Neural cell (in vitro differentiated cells): ENCODE measurements at regions not wholly inside any gene's neighbourhood (a gene's known extent, or its start where the extent isn't known, plus 50 kb on each side); places are given as distances from the start of the nearest gene placed in this dataset.

Source experiments
- H2AFZ ChIP-seq: fragments of 200-600, 300-800 bp; sonication (generic), shearing (Covaris generic); 2 replicates; pipeline ENCODE4 v1.6.0; 2014; ENCODE audit warnings: low read depth, mild to moderate bottlenecking, antibody characterized with exemption, low read length, moderate library complexity
- H3F3A ChIP-seq: fragments of 200-600 bp; shearing (Covaris generic); 2 replicates; pipeline ENCODE4 v1.6.1; 2016; ENCODE audit warnings: mild to moderate bottlenecking, moderate library complexity, mixed read lengths, antibody characterized with exemption, low read length; ENCODE audit not compliant: insufficient read depth, poor library complexity, severe bottlenecking
- H3K27ac ChIP-seq: fragments of 200-600, 300-800 bp; sonication (generic), shearing (Covaris generic); 2 replicates; pipeline ENCODE4 v1.5.1; 2014; ENCODE audit warnings: mild to moderate bottlenecking, low read length, moderate library complexity
- H3K27me3 ChIP-seq: fragments of 300-800, 200-600 bp; sonication (generic), shearing (Covaris generic); 2 replicates; pipeline ENCODE4 v1.6.0; 2014; ENCODE audit warnings: mild to moderate bottlenecking, low read depth, low read length, moderate library complexity; ENCODE audit not compliant: insufficient read depth
- H3K36me3 ChIP-seq: fragments of 300-800, 200-600 bp; sonication (generic), shearing (Covaris generic); 2 replicates; pipeline ENCODE4 v1.5.1; 2014; ENCODE audit warnings: mild to moderate bottlenecking, antibody characterized with exemption, low read length, moderate library complexity; ENCODE audit not compliant: insufficient read depth
- H3K4me2 ChIP-seq: fragments of 300-800, 200-600 bp; sonication (generic), shearing (Covaris generic); 2 replicates; pipeline ENCODE4 v1.6.0; 2014; ENCODE audit warnings: mild to moderate bottlenecking, low read length
- H3K4me3 ChIP-seq: fragments of 300-800, 200-600 bp; sonication (generic), shearing (Covaris generic); 2 replicates; pipeline ENCODE4 v1.5.1; 2014; ENCODE audit warnings: mild to moderate bottlenecking, low read length, moderate library complexity
- H3K79me2 ChIP-seq: fragments of 200-600 bp; shearing (Covaris generic); replicated peaks from 2 replicates; pipeline ENCODE4 v1.6.0; 2014; ENCODE audit warnings: mild to moderate bottlenecking, low read length, moderate library complexity; ENCODE audit not compliant: insufficient read depth
- H3K9ac ChIP-seq: fragments of 300-800, 200-600 bp; sonication (generic), shearing (Covaris generic); 2 replicates; pipeline ENCODE4 v1.6.1; 2016; ENCODE audit warnings: mild to moderate bottlenecking, low read length, mixed read lengths
- H3K9me2 ChIP-seq: fragments of 200-600 bp; shearing (Covaris generic); 2 replicates; pipeline ENCODE4 v1.6.1; 2016; ENCODE audit warnings: mild to moderate bottlenecking, low read length, mixed read lengths; ENCODE audit not compliant: insufficient read depth
- H3K9me3 ChIP-seq: fragments of 200-600, 300-800 bp; sonication (generic), shearing (Covaris generic); 2 replicates; pipeline ENCODE4 v1.6.1; 2016; ENCODE audit warnings: mild to moderate bottlenecking, mixed run types, low read length, moderate library complexity, mixed read lengths
- H4K20me1 ChIP-seq: fragments of 200-600 bp; shearing (Covaris generic); 2 replicates; pipeline ENCODE4 v1.6.1; 2016; ENCODE audit warnings: mild to moderate bottlenecking, mixed run types; ENCODE audit not compliant: insufficient read depth
- CTCF ChIP-seq: fragments of 450-650 bp; IDR thresholded peaks from 2 replicates; pipeline ENCODE4 v1.5.1; 2014; ENCODE audit warnings: antibody characterized with exemption, mild to moderate bottlenecking, moderate library complexity; ENCODE audit not compliant: poor library complexity, severe bottlenecking
- EP300 ChIP-seq: fragments of 450-650 bp; conservative IDR thresholded peaks from 2 replicates; pipeline ENCODE4 v1.6.1; 2014; ENCODE audit warnings: antibody characterized with exemption, mild to moderate bottlenecking, moderate library complexity; ENCODE audit not compliant: poor library complexity, severe bottlenecking
- EZH2 ChIP-seq: fragments of 200-600, 300-800 bp; shearing (Covaris generic), sonication (generic); IDR thresholded peaks from 2 replicates; pipeline ENCODE4 v1.6.1; 2014; ENCODE audit warnings: antibody characterized with exemption, low read length, borderline replicate concordance, mild to moderate bottlenecking; ENCODE audit not compliant: insufficient read depth, poor library complexity, severe bottlenecking
- MXI1 ChIP-seq: fragments of 450-650 bp; conservative IDR thresholded peaks from 2 replicates; pipeline ENCODE4 v1.6.1; 2014; ENCODE audit warnings: antibody characterized with exemption, mild to moderate bottlenecking; ENCODE audit not compliant: poor library complexity, severe bottlenecking
- POLR2AphosphoS5 ChIP-seq: IDR thresholded peaks from 2 replicates; pipeline ENCODE4 v1.6.1; 2012
- RAD21 ChIP-seq: fragments of 450-650 bp; conservative IDR thresholded peaks from 2 replicates; pipeline ENCODE4 v1.6.1; 2014; ENCODE audit warnings: antibody characterized with exemption, mild to moderate bottlenecking, moderate library complexity
- REST ChIP-seq: IDR thresholded peaks from 2 replicates; pipeline ENCODE4 v1.6.1; 2012; ENCODE audit warnings: borderline replicate concordance
- SMC3 ChIP-seq: fragments of 450-650 bp; conservative IDR thresholded peaks from 2 replicates; pipeline ENCODE4 v1.6.1; 2014; ENCODE audit warnings: antibody characterized with exemption, mild to moderate bottlenecking, moderate library complexity; ENCODE audit not compliant: poor library complexity
- TAF1 ChIP-seq: IDR thresholded peaks from 2 replicates; pipeline ENCODE4 v1.6.1; 2012; ENCODE audit warnings: low read depth

- Histone ChIP-seq H3K36me3 (no peaks in the 10 kb centered on the region), H3K79me2 (no peaks in the 10 kb centered on the region), H3K9me3 (no peaks in the 10 kb centered on the region), H3K4me3 (no peak overlapping the region), H3K27me3 (no peaks in the 10 kb centered on the region), H3K27ac (no peak overlapping the region), H3K9ac (no peak overlapping the region), H2AFZ (no peak overlapping the region), H3F3A (no peaks in the 10 kb centered on the region), H3K4me2 (no peak overlapping the region), H3K9me2 (no peaks in the 10 kb centered on the region), H4K20me1 (no peaks in the 10 kb centered on the region)
- TF ChIP-seq EZH2 = no peak
These were observed 1467.0 kb upstream of the B3GALT2 start for GRCh38 chr1:194653385-194653784.

- Histone ChIP-seq H3K9me3 (no peaks in the 10 kb centered on the region), H3K9ac (no peak overlapping the region), H2AFZ (no peak overlapping the region), H3F3A (no peaks in the 10 kb centered on the region), H3K9me2 (no peaks in the 10 kb centered on the region), H3K27ac (no peak overlapping the region), H3K79me2 (no peaks in the 10 kb centered on the region), H3K4me3 (no peak overlapping the region), H4K20me1 (no peaks in the 10 kb centered on the region), H3K4me2 (no peak overlapping the region), H3K36me3 (no peaks in the 10 kb centered on the region), H3K27me3 (no peaks in the 10 kb centered on the region)
- no peak for TF ChIP-seq POLR2AphosphoS5
- TF ChIP-seq SMC3 = no peak
- no peak for TF ChIP-seq MXI1
- TF ChIP-seq REST = no peak
- no peak for TF ChIP-seq EP300
- no peak for TF ChIP-seq TAF1
- no peak for TF ChIP-seq RAD21
- TF ChIP-seq EZH2 = no peak
- no peak for TF ChIP-seq CTCF
These were observed 1460.7 kb upstream of the B3GALT2 start for GRCh38 chr1:194647118-194647517.

- Histone ChIP-seq H4K20me1 (no peaks in the 10 kb centered on the region), H3K79me2 (no peaks in the 10 kb centered on the region), H3K9me2 (no peaks in the 10 kb centered on the region), H3K27me3 (no peaks in the 10 kb centered on the region), H3K9me3 (no peaks in the 10 kb centered on the region), H3K4me3 (no peak overlapping the region), H2AFZ (no peak overlapping the region), H3K27ac (no peak overlapping the region), H3F3A (no peaks in the 10 kb centered on the region), H3K9ac (no peak overlapping the region), H3K36me3 (no peaks in the 10 kb centered on the region), H3K4me2 (no peak overlapping the region)
- no peak for TF ChIP-seq SMC3
- TF ChIP-seq RAD21 = no peak
- no peak for TF ChIP-seq TAF1
- no peak for TF ChIP-seq MXI1
- no peak for TF ChIP-seq POLR2AphosphoS5
- TF ChIP-seq EZH2 = no peak
- TF ChIP-seq REST = no peak
- TF ChIP-seq EP300 = no peak
- no peak for TF ChIP-seq CTCF
These were observed 1458.1 kb upstream of the B3GALT2 start for GRCh38 chr1:194644528-194644927.
